GM13976 (cell line): ENCODE measurements at regions not wholly inside any gene's neighbourhood (a gene's known extent, or its start where the extent isn't known, plus 50 kb on each side); places are given as distances from the start of the nearest gene placed in this dataset.

ENCODE experiments used
- DNase-seq: peaks from one replicate; pipeline ENCODE4 v3.0.0; 2012; ENCODE audit warnings: low spot score
- CTCF ChIP-seq: IDR thresholded peaks from 2 replicates; pipeline ENCODE4 v1.5.1; 2012; ENCODE audit warnings: borderline replicate concordance, mild to moderate bottlenecking; ENCODE audit not compliant: insufficient read depth; ENCODE audit errors: extremely low read depth, missing control alignments, control extremely low read depth
- in situ Hi-C: fragments of 300-500 bp; cut with MboI; formaldehyde crosslinking; loops from one replicate; pipeline ENCODE4 v1.12.0; 2022; ENCODE audit warnings: low sequenced_read_pairs, mixed read lengths, inconsistent platforms; ENCODE audit not compliant: unreplicated experiment

- no peak for TF ChIP-seq CTCF
- in situ Hi-C loops: no loop called here
- no peak for DNase-seq
Observed at GRCh38 chr13:40383132-40383531, 283.3 kb downstream of the FOXO1 start.

- no peak for DNase-seq
- in situ Hi-C loops: no loop called here
- TF ChIP-seq CTCF: no peak
Observed at GRCh38 chr13:40383885-40384284, 282.6 kb downstream of the FOXO1 start.

GRCh38 chr13:40384976-40385857, 281.2 kb downstream of the FOXO1 start:
- DNase-seq: no peak
- no peak for TF ChIP-seq CTCF
- in situ Hi-C loops: no loop called here

- in situ Hi-C loops: no loop called here
- TF ChIP-seq CTCF: no peak
- DNase-seq: no peak
Observed at GRCh38 chr13:40385858-40386180, 280.6 kb downstream of the FOXO1 start.

- DNase-seq: no peak
- TF ChIP-seq CTCF: no peak
- in situ Hi-C loops: no loop called here
Observed at GRCh38 chr13:40386586-40386985, 279.9 kb downstream of the FOXO1 start.

GRCh38 chr13:40387775-40388174, 278.7 kb downstream of the FOXO1 start:
- no peak for TF ChIP-seq CTCF
- in situ Hi-C loops: no loop called here
- DNase-seq: no peak
